ENCODE measurements at regions not wholly inside any gene's neighbourhood (a gene's known extent, or its start where the extent isn't known, plus 50 kb on each side); places are given as distances from the start of the nearest gene placed in this dataset.

GRCh38 chr11:123250892-123251656 is 56.0 kb upstream of the CLMP start:
- TF ChIP-seq POLR2AphosphoS5 (IDR thresholded peaks at IDR 0.05) (no peak), CTCF (IDR thresholded peaks at IDR 0.05; ENCODE audit: poor library complexity, severe bottlenecking) (no peak), REST (IDR thresholded peaks at IDR 0.05; ENCODE audit: borderline replicate concordance) (no peak), EP300 (conservative IDR thresholded peaks at IDR 0.05; ENCODE audit: poor library complexity, severe bottlenecking) (no peak), TAF1 (IDR thresholded peaks at IDR 0.05; ENCODE audit: low read depth) (no peak), RAD21 (conservative IDR thresholded peaks at IDR 0.05) (no peak), EZH2 (IDR thresholded peaks at IDR 0.05; ENCODE audit: borderline replicate concordance, insufficient read depth, low read length, poor library complexity, severe bottlenecking) (no peak), MXI1 (conservative IDR thresholded peaks at IDR 0.05; ENCODE audit: poor library complexity, severe bottlenecking) (no peak), SMC3 (conservative IDR thresholded peaks at IDR 0.05; ENCODE audit: poor library complexity) (no peak)
